ENCODE measurements at regions not wholly inside any gene's neighbourhood (a gene's known extent, or its start where the extent isn't known, plus 50 kb on each side); places are given as distances from the start of the nearest gene placed in this dataset.

- H3K9me3 ChIP-seq (ENCODE audit: low read length), result no peaks in the 10 kb centered on the region
- no peaks in the 10 kb centered on the region for H4K20me1 ChIP-seq (ENCODE audit: insufficient read depth, low read length)
- H3K36me3 ChIP-seq (replicated peaks in 1 of 2; ENCODE audit: control insufficient read depth in 1 of 2, insufficient read depth in 2 of 2, low read length in 2 of 2), result no peaks in the 10 kb centered on the region
- no peak overlapping the region for H3K9ac ChIP-seq (ENCODE audit: insufficient read depth, low read depth, low read length)
- FAIRE-seq (no peak), DNase-seq (ENCODE audit: low spot score) (no peak), ATAC-seq (no peak)
- no peaks in the 10 kb centered on the region for H3K27me3 ChIP-seq (ENCODE audit: control insufficient read depth in 1 of 2, insufficient read depth in 2 of 2, low read length in 2 of 2)
- in situ Hi-C loops (cut with HindIII; ENCODE audit: extremely low pct_ligation_motif_present, low pct_unique_long_range_greater_than_20kb), result no loop called here
- H2AFZ ChIP-seq (ENCODE audit: low read length), result no peak overlapping the region
- no peaks in the 10 kb centered on the region for H3K4me1 ChIP-seq (ENCODE audit: insufficient read depth, low read length)
- H3K4me2 ChIP-seq (ENCODE audit: low read depth, low read length), result no peak overlapping the region
- H3K79me2 ChIP-seq (ENCODE audit: insufficient read depth, low read length), result no peaks in the 10 kb centered on the region
- POLR2A ChIA-PET, result no interaction called here
- intact Hi-C loops (cut with micrococcal nuclease; ENCODE audit: unreplicated experiment), result no loop called here
- 68% methylated on average over 10 of the region's 10 CpGs for WGBS (ENCODE audit: low lambda C conversion rate)
- no peak overlapping the region for H3K27ac ChIP-seq (ENCODE audit: extremely low read length, insufficient read depth, low read length)
- no peak overlapping the region for H3K4me3 ChIP-seq (replicated peaks in 1 of 3; ENCODE audit: insufficient read depth in 1 of 3, low read depth in 2 of 3, low read length in 3 of 3)
- CTCF ChIA-PET (ENCODE audit: low intra/inter-chr PET ratio, low total read pairs), result no interaction called here
- TF ChIP-seq MTF2 (CRISPR knock-in tag; IDR thresholded peaks at IDR 0.05; ENCODE audit: borderline replicate concordance), result no peak
- no peak for TF ChIP-seq ZNF101 (CRISPR knock-in tag; IDR thresholded peaks at IDR 0.05; ENCODE audit: borderline replicate concordance, low read depth)
- TF ChIP-seq RCOR2 (CRISPR knock-in tag; IDR thresholded peaks at IDR 0.05), result no peak
- BruUV-seq (replicated peaks), result no TSS peak
Observed at GRCh38 chr21:35489389-35489980, 440.4 kb upstream of the RUNX1 start.

DNA sequence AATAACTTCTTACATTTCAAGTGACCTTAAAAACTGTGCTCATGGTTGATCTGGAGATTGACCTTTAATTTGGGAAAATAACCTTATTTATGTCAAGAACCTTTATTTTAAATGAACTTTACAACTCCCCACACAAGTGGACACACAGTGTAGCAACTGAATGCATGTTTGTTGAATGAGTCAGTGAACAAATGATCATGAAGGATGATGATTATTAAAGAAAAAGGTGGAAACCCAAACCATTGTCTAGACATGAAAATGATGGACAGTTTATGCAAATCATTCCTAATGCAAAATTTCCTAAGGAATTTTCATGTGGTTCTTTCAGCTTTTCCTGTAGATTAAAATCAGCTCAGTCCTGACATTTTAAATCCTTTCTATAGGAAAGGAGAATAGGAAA, 439.8 kb upstream of the RUNX1 start:
- no peak overlapping the region for H3K9ac ChIP-seq (ENCODE audit: insufficient read depth, low read depth, low read length)
- H3K79me2 ChIP-seq (ENCODE audit: insufficient read depth, low read length), result no peaks in the 10 kb centered on the region
- H2AFZ ChIP-seq (ENCODE audit: low read length), result no peak overlapping the region
- in situ Hi-C loops (cut with HindIII; ENCODE audit: extremely low pct_ligation_motif_present, low pct_unique_long_range_greater_than_20kb) (no loop called here), intact Hi-C loops (cut with micrococcal nuclease; ENCODE audit: unreplicated experiment) (no loop called here)
- no TSS peak for BruUV-seq (replicated peaks)
- no peak overlapping the region for H3K4me3 ChIP-seq (replicated peaks in 1 of 3; ENCODE audit: insufficient read depth in 1 of 3, low read depth in 2 of 3, low read length in 3 of 3)
- H4K20me1 ChIP-seq (ENCODE audit: insufficient read depth, low read length), result no peaks in the 10 kb centered on the region
- ChIA-PET CTCF (ENCODE audit: low intra/inter-chr PET ratio, low total read pairs) (no interaction called here), POLR2A (no interaction called here)
- H3K9me3 ChIP-seq (ENCODE audit: low read length), result no peaks in the 10 kb centered on the region
- H3K27me3 ChIP-seq (ENCODE audit: control insufficient read depth in 1 of 2, insufficient read depth in 2 of 2, low read length in 2 of 2), result no peaks in the 10 kb centered on the region
- ATAC-seq (no peak), FAIRE-seq (no peak), DNase-seq (ENCODE audit: low spot score) (no peak)
- no peak overlapping the region for H3K27ac ChIP-seq (ENCODE audit: extremely low read length, insufficient read depth, low read length)
- no peak overlapping the region for H3K4me2 ChIP-seq (ENCODE audit: low read depth, low read length)
- H3K4me1 ChIP-seq (ENCODE audit: insufficient read depth, low read length), result no peaks in the 10 kb centered on the region
- H3K36me3 ChIP-seq (replicated peaks in 1 of 2; ENCODE audit: control insufficient read depth in 1 of 2, insufficient read depth in 2 of 2, low read length in 2 of 2), result no peaks in the 10 kb centered on the region
- TF ChIP-seq ZSCAN31 (CRISPR knock-in tag; IDR thresholded peaks at IDR 0.05; ENCODE audit: low read depth), result no peak
- TF ChIP-seq ATF7 (IDR thresholded peaks at IDR 0.05), result no peak
- TF ChIP-seq ATF7 (CRISPR knock-in tag; IDR thresholded peaks at IDR 0.05), result no peak
- TF ChIP-seq UBTF (CRISPR knock-in tag; IDR thresholded peaks at IDR 0.05), result no peak
- TF ChIP-seq CSRNP2 (CRISPR knock-in tag; conservative IDR thresholded peaks at IDR 0.05; ENCODE audit: low read depth), result no peak
- TF ChIP-seq, protein P1, sequence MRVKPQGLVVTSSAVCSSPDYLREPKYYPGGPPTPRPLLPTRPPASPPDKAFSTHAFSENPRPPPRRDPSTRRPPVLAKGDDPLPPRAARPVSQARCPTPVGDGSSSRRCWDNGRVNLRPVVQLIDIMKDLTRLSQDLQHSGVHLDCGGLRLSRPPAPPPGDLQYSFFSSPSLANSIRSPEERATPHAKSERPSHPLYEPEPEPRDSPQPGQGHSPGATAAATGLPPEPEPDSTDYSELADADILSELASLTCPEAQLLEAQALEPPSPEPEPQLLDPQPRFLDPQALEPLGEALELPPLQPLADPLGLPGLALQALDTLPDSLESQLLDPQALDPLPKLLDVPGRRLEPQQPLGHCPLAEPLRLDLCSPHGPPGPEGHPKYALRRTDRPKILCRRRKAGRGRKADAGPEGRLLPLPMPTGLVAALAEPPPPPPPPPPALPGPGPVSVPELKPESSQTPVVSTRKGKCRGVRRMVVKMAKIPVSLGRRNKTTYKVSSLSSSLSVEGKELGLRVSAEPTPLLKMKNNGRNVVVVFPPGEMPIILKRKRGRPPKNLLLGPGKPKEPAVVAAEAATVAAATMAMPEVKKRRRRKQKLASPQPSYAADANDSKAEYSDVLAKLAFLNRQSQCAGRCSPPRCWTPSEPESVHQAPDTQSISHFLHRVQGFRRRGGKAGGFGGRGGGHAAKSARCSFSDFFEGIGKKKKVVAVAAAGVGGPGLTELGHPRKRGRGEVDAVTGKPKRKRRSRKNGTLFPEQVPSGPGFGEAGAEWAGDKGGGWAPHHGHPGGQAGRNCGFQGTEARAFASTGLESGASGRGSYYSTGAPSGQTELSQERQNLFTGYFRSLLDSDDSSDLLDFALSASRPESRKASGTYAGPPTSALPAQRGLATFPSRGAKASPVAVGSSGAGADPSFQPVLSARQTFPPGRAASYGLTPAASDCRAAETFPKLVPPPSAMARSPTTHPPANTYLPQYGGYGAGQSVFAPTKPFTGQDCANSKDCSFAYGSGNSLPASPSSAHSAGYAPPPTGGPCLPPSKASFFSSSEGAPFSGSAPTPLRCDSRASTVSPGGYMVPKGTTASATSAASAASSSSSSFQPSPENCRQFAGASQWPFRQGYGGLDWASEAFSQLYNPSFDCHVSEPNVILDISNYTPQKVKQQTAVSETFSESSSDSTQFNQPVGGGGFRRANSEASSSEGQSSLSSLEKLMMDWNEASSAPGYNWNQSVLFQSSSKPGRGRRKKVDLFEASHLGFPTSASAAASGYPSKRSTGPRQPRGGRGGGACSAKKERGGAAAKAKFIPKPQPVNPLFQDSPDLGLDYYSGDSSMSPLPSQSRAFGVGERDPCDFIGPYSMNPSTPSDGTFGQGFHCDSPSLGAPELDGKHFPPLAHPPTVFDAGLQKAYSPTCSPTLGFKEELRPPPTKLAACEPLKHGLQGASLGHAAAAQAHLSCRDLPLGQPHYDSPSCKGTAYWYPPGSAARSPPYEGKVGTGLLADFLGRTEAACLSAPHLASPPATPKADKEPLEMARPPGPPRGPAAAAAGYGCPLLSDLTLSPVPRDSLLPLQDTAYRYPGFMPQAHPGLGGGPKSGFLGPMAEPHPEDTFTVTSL (CRISPR knock-in tag; IDR thresholded peaks at IDR 0.05; ENCODE audit: borderline replicate concordance), result no peak

Measured in HepG2 (cell line).